ENCODE measurements at regions not wholly inside any gene's neighbourhood (a gene's known extent, or its start where the extent isn't known, plus 50 kb on each side); places are given as distances from the start of the nearest gene placed in this dataset.

DNA sequence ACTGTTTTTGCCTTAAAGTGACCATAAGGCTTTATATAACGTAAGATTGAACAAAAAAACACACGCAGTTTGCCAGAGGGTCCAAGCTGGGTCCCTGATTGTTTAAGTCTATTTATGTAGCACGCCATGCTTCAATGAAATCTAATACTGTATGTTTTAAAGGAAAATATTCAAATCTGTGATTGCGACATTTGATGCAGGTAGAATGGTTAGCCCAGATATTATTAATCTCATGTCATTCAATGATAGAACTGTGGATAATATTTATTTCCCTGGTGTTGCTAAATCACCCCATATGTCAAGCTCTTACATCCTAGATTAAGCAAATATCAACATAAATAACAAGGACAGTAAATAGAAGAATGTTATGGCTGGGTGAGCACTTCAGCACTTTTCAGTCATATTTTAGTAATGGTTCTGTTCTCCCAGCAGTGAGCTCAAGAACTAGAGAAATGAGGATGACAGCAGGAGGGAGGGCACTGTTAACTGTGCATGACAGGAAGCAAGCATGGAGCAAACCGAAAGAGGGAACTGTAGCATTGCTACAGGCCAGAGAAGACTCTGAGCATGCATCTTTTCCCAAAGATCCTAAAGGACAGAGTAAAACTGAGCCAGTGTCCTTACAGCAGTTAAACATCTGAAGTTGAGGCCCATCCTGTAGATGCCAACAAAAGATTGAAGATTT, 465.7 kb upstream of the MGAT4C start:
- TF ChIP-seq CTCF (IDR thresholded peaks at IDR 0.05 in 8 of 11, conservative IDR thresholded peaks at IDR 0.05 in 3 of 11): no peak
- no peak for TF ChIP-seq POLR2AphosphoS5 (IDR thresholded peaks at IDR 0.05)
- no peak for TF ChIP-seq POLR2A (IDR thresholded peaks at IDR 0.05)
